HG03135 (cell line): ENCODE measurements at regions not wholly inside any gene's neighbourhood (a gene's known extent, or its start where the extent isn't known, plus 50 kb on each side); places are given as distances from the start of the nearest gene placed in this dataset.
"Not testable (repeated sequence)": the region's sequence is repeated elsewhere in the genome, so short reads cannot be mapped to it uniquely, and the experiment has no call there.

Source experiments
- ATAC-seq: cut with Tn5 transposase; IDR thresholded peaks from one replicate; pipeline ENCODE4 v1.9.1; 2021; ENCODE audit warnings: mild to moderate bottlenecking, moderate library complexity; ENCODE audit not compliant: unreplicated experiment

- ATAC-seq: no peak
Observed at GRCh38 chr5:89199306-89199705, 316.3 kb upstream of the MEF2C start.

- no peak for ATAC-seq
Observed at GRCh38 chr5:89191374-89191773, 308.4 kb upstream of the MEF2C start.

- no peak for ATAC-seq
Observed at GRCh38 chr5:89190515-89191265, 307.7 kb upstream of the MEF2C start.

GRCh38 chr5:89187883-89188465 is 305.0 kb upstream of the MEF2C start:
- peak; percentile 54 for ATAC-seq

GRCh38 chr5:89187268-89187667 is 304.3 kb upstream of the MEF2C start:
- ATAC-seq: no peak

GRCh38 chr5:89181546-89181945 is 298.6 kb upstream of the MEF2C start:
- no peak for ATAC-seq

GRCh38 chr5:89179731-89180130 is 296.7 kb upstream of the MEF2C start:
- ATAC-seq: no peak

GRCh38 chr5:89178541-89178940 is 295.6 kb upstream of the MEF2C start:
- ATAC-seq: no peak

GRCh38 chr5:89173528-89173927 is 290.5 kb upstream of the MEF2C start:
- ATAC-seq: no peak

- no peak for ATAC-seq
Observed at GRCh38 chr5:89168766-89169165, 285.8 kb upstream of the MEF2C start.

GRCh38 chr5:89164703-89165102 is 281.7 kb upstream of the MEF2C start:
- not testable (repeated sequence) for ATAC-seq

- ATAC-seq: no peak
Observed at GRCh38 chr5:89156226-89156625, 273.2 kb upstream of the MEF2C start.

GRCh38 chr5:89147031-89147430 is 264.0 kb upstream of the MEF2C start:
- no peak for ATAC-seq

GRCh38 chr5:89137148-89137547 is 254.2 kb upstream of the MEF2C start:
- ATAC-seq: no peak

- ATAC-seq: no peak
Observed at GRCh38 chr5:89133975-89134374, 251.0 kb upstream of the MEF2C start.

- ATAC-seq: no peak
Observed at GRCh38 chr5:89133129-89133528, 250.1 kb upstream of the MEF2C start.

- no peak for ATAC-seq
Observed at GRCh38 chr5:89130851-89131250, 247.9 kb upstream of the MEF2C start.

GRCh38 chr5:89129941-89130340 is 247.0 kb upstream of the MEF2C start:
- no peak for ATAC-seq

- no peak for ATAC-seq
Observed at GRCh38 chr5:89128906-89129625, 246.1 kb upstream of the MEF2C start.

- no peak for ATAC-seq
Observed at GRCh38 chr5:89128092-89128491, 245.1 kb upstream of the MEF2C start.

GRCh38 chr5:89127191-89127590 is 244.2 kb upstream of the MEF2C start:
- no peak for ATAC-seq

- ATAC-seq: no peak
Observed at GRCh38 chr5:89125372-89125771, 242.4 kb upstream of the MEF2C start.
